ENCODE measurements at regions not wholly inside any gene's neighbourhood (a gene's known extent, or its start where the extent isn't known, plus 50 kb on each side); places are given as distances from the start of the nearest gene placed in this dataset.

GRCh38 chr9:12494411-12494810 is 198.8 kb upstream of the TYRP1 start:
- TF ChIP-seq POLR2A (IDR thresholded peaks at IDR 0.05; ENCODE audit: low read length) (no peak), GATA1 (IDR thresholded peaks at IDR 0.05; ENCODE audit: low read depth, low read length) (no peak)
